ENCODE measurements at regions not wholly inside any gene's neighbourhood (a gene's known extent, or its start where the extent isn't known, plus 50 kb on each side); places are given as distances from the start of the nearest gene placed in this dataset.

DNA sequence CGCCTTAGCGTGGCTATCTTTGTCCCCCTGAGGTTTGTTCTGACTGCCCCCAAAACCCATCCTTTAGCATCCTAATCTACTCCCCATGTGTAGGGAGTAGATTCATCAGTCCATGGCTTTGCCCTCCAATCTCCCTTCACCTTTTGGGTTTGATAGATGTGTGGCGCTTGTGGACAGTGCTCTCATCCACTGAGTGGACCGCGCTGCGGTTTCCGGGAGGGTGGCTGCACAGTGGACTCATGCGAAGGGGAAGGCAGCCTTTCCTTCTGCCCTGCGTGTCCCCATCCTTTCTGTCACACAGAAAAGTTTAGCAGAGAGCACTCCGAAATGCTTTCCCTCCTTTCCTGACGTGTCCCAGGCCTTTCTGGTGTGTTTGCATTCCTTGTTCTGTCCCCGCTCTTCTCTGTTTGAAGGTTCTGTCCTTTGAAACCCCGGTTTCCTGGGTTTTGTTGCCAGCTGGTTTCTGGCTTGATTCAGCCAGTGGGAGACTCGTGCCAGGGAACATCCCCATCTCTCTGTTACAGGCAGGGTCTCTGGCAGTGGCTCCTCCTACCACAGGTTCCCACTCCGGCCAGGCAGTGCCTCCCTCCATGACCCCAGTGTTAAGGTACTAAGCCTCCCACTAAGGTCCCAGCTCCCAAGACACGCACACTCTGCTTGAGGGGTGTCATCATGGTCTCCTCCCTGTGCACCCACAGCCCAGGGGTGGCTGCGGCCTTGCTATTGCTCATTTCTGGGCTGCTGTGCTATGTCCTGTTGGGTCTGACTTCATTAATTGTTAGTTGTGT lies 547.7 kb upstream of the DPP6 start:
- DNase-seq (ENCODE audit: low spot score in 2 of 2): no peak
- H3K4me3 ChIP-seq: no peak overlapping the region
- in situ Hi-C loops (cut with MboI; ENCODE audit: low sequenced_read_pairs): no loop called here

GRCh38 chr7:153507885-153508284 lies 544.3 kb upstream of the DPP6 start:
- DNase-seq (ENCODE audit: low spot score in 2 of 2): no peak
- Histone ChIP-seq H3K27me3 (ENCODE audit: low read depth) (no peaks in the 10 kb centered on the region), H3K4me1 (no peaks in the 10 kb centered on the region), H3K36me3 (replicated peaks) (no peaks in the 10 kb centered on the region), H3K4me3 (no peak overlapping the region), H3K9me3 (no peaks in the 10 kb centered on the region)
- in situ Hi-C loops (cut with MboI; ENCODE audit: low sequenced_read_pairs): no loop called here

More for the DNA sequence above, 547.7 kb upstream of the DPP6 start:
- no peaks in the 10 kb centered on the region for H3K36me3 ChIP-seq (replicated peaks)
- H3K27me3 ChIP-seq (ENCODE audit: low read depth): no peaks in the 10 kb centered on the region
- H3K9me3 ChIP-seq: no peaks in the 10 kb centered on the region
- H3K4me1 ChIP-seq: no peaks in the 10 kb centered on the region

- DNase-seq (ENCODE audit: low spot score in 2 of 2): no peak
- H3K9me3 ChIP-seq: no peaks in the 10 kb centered on the region
- in situ Hi-C loops (cut with MboI; ENCODE audit: low sequenced_read_pairs): no loop called here
- no peaks in the 10 kb centered on the region for H3K27me3 ChIP-seq (ENCODE audit: low read depth)
- H3K4me1 ChIP-seq: no peaks in the 10 kb centered on the region
- H3K4me3 ChIP-seq: no peak overlapping the region
- H3K36me3 ChIP-seq (replicated peaks): no peaks in the 10 kb centered on the region
These were observed 542.4 kb upstream of the DPP6 start for GRCh38 chr7:153509768-153510167.

- in situ Hi-C loops (cut with MboI; ENCODE audit: low sequenced_read_pairs): no loop called here
- no peak for DNase-seq (ENCODE audit: low spot score in 2 of 2)
- Histone ChIP-seq H3K36me3 (replicated peaks) (no peaks in the 10 kb centered on the region), H3K4me3 (no peak overlapping the region), H3K27me3 (ENCODE audit: low read depth) (no peaks in the 10 kb centered on the region), H3K4me1 (no peaks in the 10 kb centered on the region), H3K9me3 (no peaks in the 10 kb centered on the region)
These were observed 541.5 kb upstream of the DPP6 start for GRCh38 chr7:153510674-153511073.

GRCh38 chr7:153514032-153514431 lies 538.2 kb upstream of the DPP6 start:
- H3K9me3 ChIP-seq: no peaks in the 10 kb centered on the region
- no peak for DNase-seq (ENCODE audit: low spot score in 2 of 2)
- H3K4me3 ChIP-seq: no peak overlapping the region
- no peaks in the 10 kb centered on the region for H3K36me3 ChIP-seq (replicated peaks)
- no peaks in the 10 kb centered on the region for H3K4me1 ChIP-seq
- H3K27me3 ChIP-seq (ENCODE audit: low read depth): no peaks in the 10 kb centered on the region
- in situ Hi-C loops (cut with MboI; ENCODE audit: low sequenced_read_pairs): no loop called here

DNA sequence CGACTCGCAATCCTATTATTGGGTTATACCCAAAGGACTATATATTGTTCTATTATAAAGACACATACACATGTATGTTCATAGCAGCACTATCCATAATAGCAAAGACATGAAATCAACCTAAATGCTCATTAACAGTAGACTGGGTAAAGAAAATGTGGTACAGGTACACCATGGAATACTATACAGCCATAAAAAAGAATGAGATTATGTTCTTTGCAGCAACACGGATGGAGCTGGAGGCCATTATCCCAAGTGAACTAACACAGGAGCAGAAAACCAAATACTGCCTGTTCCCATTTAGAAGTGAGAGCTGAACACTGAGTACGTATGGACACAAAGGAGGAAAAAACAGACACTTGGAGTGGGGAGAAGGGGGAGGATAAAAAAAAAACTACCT lies 536.8 kb upstream of the DPP6 start:
- in situ Hi-C loops (cut with MboI; ENCODE audit: low sequenced_read_pairs): no loop called here
- Histone ChIP-seq H3K27me3 (ENCODE audit: low read depth) (no peaks in the 10 kb centered on the region), H3K9me3 (no peaks in the 10 kb centered on the region), H3K4me3 (no peak overlapping the region), H3K4me1 (no peaks in the 10 kb centered on the region), H3K36me3 (replicated peaks) (no peaks in the 10 kb centered on the region)
- DNase-seq (ENCODE audit: low spot score in 2 of 2): no peak

GRCh38 chr7:153518201-153518984 lies 533.8 kb upstream of the DPP6 start:
- Histone ChIP-seq H3K4me1 (no peaks in the 10 kb centered on the region), H3K9me3 (no peaks in the 10 kb centered on the region), H3K36me3 (replicated peaks) (no peaks in the 10 kb centered on the region), H3K4me3 (no peak overlapping the region), H3K27me3 (ENCODE audit: low read depth) (no peaks in the 10 kb centered on the region)
- no peak for DNase-seq (ENCODE audit: low spot score in 2 of 2)
- in situ Hi-C loops (cut with MboI; ENCODE audit: low sequenced_read_pairs): no loop called here

GRCh38 chr7:153521370-153521769 lies 530.8 kb upstream of the DPP6 start:
- in situ Hi-C loops (cut with MboI; ENCODE audit: low sequenced_read_pairs): no loop called here
- H3K36me3 ChIP-seq (replicated peaks): no peaks in the 10 kb centered on the region
- H3K4me3 ChIP-seq: no peak overlapping the region
- no peaks in the 10 kb centered on the region for H3K4me1 ChIP-seq
- no peaks in the 10 kb centered on the region for H3K9me3 ChIP-seq
- no peaks in the 10 kb centered on the region for H3K27me3 ChIP-seq (ENCODE audit: low read depth)
- DNase-seq (ENCODE audit: low spot score in 2 of 2): no peak

DNA sequence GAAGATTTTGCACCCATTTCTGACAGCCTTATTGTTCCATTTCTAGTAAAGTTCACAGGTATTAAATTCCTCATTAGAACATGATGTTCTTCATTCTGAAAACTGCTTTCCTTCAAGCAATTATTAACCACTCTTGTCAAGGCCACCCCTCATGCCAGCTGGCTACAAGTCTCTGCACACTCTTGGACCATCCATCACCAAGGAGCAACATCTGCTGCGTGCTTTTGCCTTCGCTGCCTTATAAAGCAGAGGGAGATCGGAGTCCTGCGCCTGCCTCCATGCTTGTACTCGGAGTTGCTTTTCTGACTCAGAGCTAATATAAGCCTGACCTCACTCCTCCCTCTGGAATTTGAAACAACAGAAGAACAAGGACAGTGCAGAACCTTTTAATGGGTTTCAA lies 529.9 kb upstream of the DPP6 start:
- no peaks in the 10 kb centered on the region for H3K27me3 ChIP-seq (ENCODE audit: low read depth)
- H3K36me3 ChIP-seq (replicated peaks): no peaks in the 10 kb centered on the region
- H3K9me3 ChIP-seq: no peaks in the 10 kb centered on the region
- in situ Hi-C loops (cut with MboI; ENCODE audit: low sequenced_read_pairs): no loop called here
- no peak for DNase-seq (ENCODE audit: low spot score in 2 of 2)
- no peak overlapping the region for H3K4me3 ChIP-seq
- no peaks in the 10 kb centered on the region for H3K4me1 ChIP-seq

DNA sequence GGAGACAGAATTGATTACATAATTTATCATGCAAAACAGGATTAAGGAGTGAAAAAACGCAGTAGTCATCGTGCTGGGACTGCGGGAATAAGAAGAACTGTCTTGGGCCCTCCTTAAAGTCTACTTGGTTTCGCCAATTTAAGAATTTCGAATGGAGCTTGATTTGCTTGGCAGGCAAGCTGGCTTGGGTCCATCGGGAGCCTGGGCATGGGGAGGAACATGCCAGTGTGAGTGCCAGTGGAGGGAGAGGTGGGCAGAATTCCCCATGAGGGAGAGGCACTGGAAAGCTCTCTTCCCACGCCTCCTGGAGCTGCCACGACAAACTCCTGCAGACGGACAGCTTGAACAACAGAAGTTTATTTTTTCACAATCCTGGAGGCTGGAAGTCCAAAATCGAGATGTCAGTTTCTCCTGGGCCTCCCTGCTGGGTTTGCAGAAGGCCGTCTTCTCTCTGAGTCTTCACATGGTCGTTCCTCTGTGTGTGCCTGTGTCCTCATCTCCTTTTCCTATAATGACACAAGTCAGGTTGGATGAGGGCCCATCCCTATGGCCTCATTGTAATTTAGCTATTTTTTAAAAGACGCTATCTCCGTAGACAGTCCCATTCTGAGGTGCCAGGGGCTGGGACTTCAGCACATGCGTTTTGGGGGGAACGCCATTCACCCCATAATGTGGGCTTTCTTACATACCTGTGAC lies 528.7 kb upstream of the DPP6 start:
- H3K27me3 ChIP-seq (ENCODE audit: low read depth): no peaks in the 10 kb centered on the region
- no peaks in the 10 kb centered on the region for H3K9me3 ChIP-seq
- H3K4me3 ChIP-seq: no peak overlapping the region
- no peak for DNase-seq (ENCODE audit: low spot score in 2 of 2)
- no peaks in the 10 kb centered on the region for H3K36me3 ChIP-seq (replicated peaks)
- in situ Hi-C loops (cut with MboI; ENCODE audit: low sequenced_read_pairs): no loop called here
- no peaks in the 10 kb centered on the region for H3K4me1 ChIP-seq

DNA sequence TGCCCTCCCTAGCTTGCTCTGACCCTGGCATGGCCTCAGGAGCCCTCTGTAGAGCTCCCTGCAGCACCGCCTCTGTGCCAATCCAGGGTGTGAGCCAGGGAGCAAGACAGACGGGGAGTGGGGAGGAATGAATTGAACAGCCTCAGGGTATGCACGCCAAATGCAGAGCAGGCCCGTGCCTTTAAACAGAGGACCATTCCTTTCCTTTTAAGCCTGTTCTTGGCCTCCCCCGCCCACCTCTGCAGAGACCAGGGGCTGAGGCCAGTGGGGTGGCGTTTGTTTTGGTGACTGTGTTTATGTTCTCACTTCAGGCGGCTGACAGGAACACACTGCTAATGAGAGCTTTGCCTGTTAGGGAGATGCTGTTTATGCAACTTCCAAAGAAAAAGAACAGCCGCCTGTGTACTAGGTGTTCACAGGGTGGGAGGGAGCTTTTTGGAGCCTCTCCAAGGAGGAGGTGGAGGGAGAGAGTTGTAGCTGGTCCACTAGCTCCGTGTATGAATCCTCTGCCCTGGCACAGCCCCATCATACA lies 528.1 kb upstream of the DPP6 start:
- DNase-seq (ENCODE audit: low spot score in 2 of 2): no peak
- Histone ChIP-seq H3K9me3 (no peaks in the 10 kb centered on the region), H3K27me3 (ENCODE audit: low read depth) (no peaks in the 10 kb centered on the region), H3K4me1 (no peaks in the 10 kb centered on the region), H3K4me3 (no peak overlapping the region), H3K36me3 (replicated peaks) (no peaks in the 10 kb centered on the region)
- in situ Hi-C loops (cut with MboI; ENCODE audit: low sequenced_read_pairs): no loop called here

DNA sequence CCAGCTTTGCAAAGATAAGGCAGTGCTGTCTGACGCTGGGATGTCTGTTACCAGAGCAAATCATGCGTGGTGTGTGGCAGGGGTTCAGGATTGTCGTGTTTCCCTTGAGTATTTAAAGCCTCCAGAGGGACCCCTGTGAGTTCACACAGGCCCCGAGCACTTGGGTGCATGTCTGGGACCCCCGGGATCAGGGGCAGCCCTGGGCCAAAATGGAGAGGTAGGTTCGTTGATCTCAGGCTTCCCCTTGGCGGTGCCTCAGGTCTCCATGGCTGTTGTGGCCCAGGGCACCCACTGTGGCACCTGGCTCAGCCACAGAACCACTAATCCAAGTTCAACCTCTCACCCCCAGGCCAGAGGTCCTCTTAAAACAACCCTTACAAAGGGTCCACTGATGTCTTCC lies 523.1 kb upstream of the DPP6 start:
- DNase-seq (ENCODE audit: low spot score in 2 of 2): no peak
- Histone ChIP-seq H3K4me1 (no peaks in the 10 kb centered on the region), H3K36me3 (replicated peaks) (no peaks in the 10 kb centered on the region), H3K27me3 (ENCODE audit: low read depth) (no peaks in the 10 kb centered on the region), H3K4me3 (no peak overlapping the region), H3K9me3 (0 out of 2 replicates have a peak, but pooled peaks cover 2% of the 10 kb centered on the region)
- in situ Hi-C loops (cut with MboI; ENCODE audit: low sequenced_read_pairs): no loop called here

DNA sequence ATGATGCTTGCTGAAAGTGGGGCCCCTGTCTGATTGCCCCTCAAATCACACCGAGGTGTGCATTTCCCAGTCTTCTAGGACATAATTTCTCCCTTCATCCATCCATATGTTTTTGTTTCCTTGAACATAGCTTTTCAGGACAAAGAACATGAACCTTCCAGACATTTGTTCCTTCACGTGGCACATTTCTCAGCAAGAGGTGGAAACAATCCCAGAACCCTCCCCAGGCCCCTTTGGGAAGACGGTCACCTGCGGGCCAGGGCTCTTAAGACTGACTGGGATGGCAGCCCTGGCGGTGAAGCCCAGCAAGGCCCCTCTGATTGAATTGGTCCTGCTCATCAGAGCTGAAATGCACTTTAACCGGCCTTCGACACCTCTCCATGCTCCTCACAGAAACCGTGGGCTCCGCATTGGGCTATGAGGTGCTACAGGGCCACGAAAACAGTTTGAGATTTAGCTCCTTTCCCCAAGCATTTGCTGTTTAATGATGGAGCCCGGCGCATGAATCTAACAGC lies 522.5 kb upstream of the DPP6 start:
- Histone ChIP-seq H3K4me1 (no peaks in the 10 kb centered on the region), H3K9me3 (0 out of 2 replicates have a peak, but pooled peaks cover 2% of the 10 kb centered on the region), H3K27me3 (ENCODE audit: low read depth) (no peaks in the 10 kb centered on the region), H3K4me3 (no peak overlapping the region), H3K36me3 (replicated peaks) (no peaks in the 10 kb centered on the region)
- in situ Hi-C loops (cut with MboI; ENCODE audit: low sequenced_read_pairs): no loop called here
- DNase-seq (ENCODE audit: low spot score in 2 of 2): no peak

Data from HAP-1 (cell line).